GM12878 (cell line): ENCODE measurements at regions not wholly inside any gene's neighbourhood (a gene's known extent, or its start where the extent isn't known, plus 50 kb on each side); places are given as distances from the start of the nearest gene placed in this dataset.

Source experiments
- ATAC-seq: fragments of 200-7000 bp; cut with Tn5 transposase; 3 replicates; pipeline ENCODE4 v1.9.1; 2020; ENCODE audit warnings: mild to moderate bottlenecking, moderate library complexity
- BruUV-seq: library from RNA; stranded (reverse); fragments of 400-500 nt; replicated peaks from 2 replicates; lab custom pipeline; 2021; lab: Mats Ljungman, UMichigan
- CTCF ChIA-PET: fragments of 300-600 bp; sonication (Branson Sonifier 250); formaldehyde crosslinking; extraction: SDS; loops from one replicate; lab custom pipeline; 2021; ENCODE audit warnings: inconsistent platforms; lab: Yijun Ruan, JAX
- POLR2A ChIA-PET: fragments of 350-600 bp; formaldehyde crosslinking; extraction: SDS; loops from one replicate; lab custom pipeline; 2021; ENCODE audit warnings: inconsistent platforms; lab: Charles Lee
- RAD21 ChIA-PET: fragments of 300-600 bp; sonication (Branson Sonifier 250); formaldehyde crosslinking; loops from one replicate; lab custom pipeline; 2023; ENCODE audit warnings: antibody characterized with exemption; ENCODE audit not compliant: unreplicated experiment; lab: Charles Lee
- SMC1A ChIA-PET: fragments of 300-600 bp; sonication (Branson Sonifier 250); formaldehyde crosslinking; loops from one replicate; lab custom pipeline; 2023; ENCODE audit not compliant: unreplicated experiment, uncharacterized antibody; lab: Charles Lee
- DNase-seq: peaks from one replicate; pipeline ENCODE4 v3.0.0-alpha.2; 2011; ENCODE audit warnings: low read depth, low spot score
- FAIRE-seq: peaks from 3 replicates; lab custom pipeline; 2011; peaks lifted over from hg19 to GRCh38; lab: Jason Lieb, UNC
- H2AFZ ChIP-seq: 2 replicates; pipeline ENCODE4 v1.6.0; 2011; ENCODE audit warnings: low read depth, low read length, control low read depth; ENCODE audit not compliant: control insufficient read depth
- H3K27ac ChIP-seq: 2 replicates; pipeline ENCODE4 v1.5.1; 2011; ENCODE audit warnings: control low read depth; ENCODE audit not compliant: control insufficient read depth, insufficient read depth
- H3K27me3 ChIP-seq, 2 experiments: replicated peaks in 1 of 2; 2 replicates each; pipeline versions ENCODE4 v1.6.0 to v1.6.1; 2011; ENCODE audit warnings: low read length in 1 of 2; ENCODE audit not compliant: control insufficient read depth in 2 of 2, insufficient read depth in 2 of 2
- H3K36me3 ChIP-seq, 2 experiments: 2 replicates each; pipeline ENCODE4 v1.5.1; 2011; ENCODE audit warnings: low read length in 1 of 2; ENCODE audit not compliant: control insufficient read depth in 2 of 2, insufficient read depth in 2 of 2
- H3K4me1 ChIP-seq: 2 replicates; pipeline ENCODE4 v1.6.1; 2011; ENCODE audit warnings: mild to moderate bottlenecking, low read length, moderate library complexity, mixed read lengths; ENCODE audit not compliant: control insufficient read depth, insufficient read depth
- H3K4me2 ChIP-seq: 2 replicates; pipeline ENCODE4 v1.6.0; 2011; ENCODE audit warnings: control low read depth; ENCODE audit not compliant: control insufficient read depth, insufficient read depth
- H3K4me3 ChIP-seq: fragments of 200-600 bp; sonication (generic); 2 replicates; pipeline ENCODE4 v1.5.1; 2016
- H3K79me2 ChIP-seq: 2 replicates; pipeline ENCODE4 v1.6.0; 2011; ENCODE audit warnings: low read length; ENCODE audit not compliant: control insufficient read depth, insufficient read depth
- H3K9ac ChIP-seq: 2 replicates; pipeline ENCODE4 v1.8.0; 2011; ENCODE audit warnings: low read length, control low read depth, mixed read lengths; ENCODE audit not compliant: control insufficient read depth, insufficient read depth
- H3K9me3 ChIP-seq: replicated peaks from 3 replicates; pipeline ENCODE4 v1.5.1; 2011; ENCODE audit warnings: mild to moderate bottlenecking, low read length; ENCODE audit not compliant: control insufficient read depth, insufficient read depth
- H4K20me1 ChIP-seq: 2 replicates; pipeline ENCODE4 v1.6.0; 2011; ENCODE audit not compliant: control insufficient read depth, insufficient read depth
- CBX5 ChIP-seq: sonication (generic); IDR thresholded peaks from 2 replicates; pipeline ENCODE4 v1.6.1; 2016; ENCODE audit warnings: low read depth, moderate library complexity, mild to moderate bottlenecking, inconsistent platforms
- RELA ChIP-seq: fragments of 450-650 bp; IDR thresholded peaks from 2 replicates; pipeline ENCODE4 v1.8.0; 2014; ENCODE audit warnings: borderline replicate concordance; ENCODE audit not compliant: partially characterized antibody
- SIX5 ChIP-seq: IDR thresholded peaks from 2 replicates; pipeline ENCODE4 v1.6.1; 2011; ENCODE audit warnings: mild to moderate bottlenecking, low read depth, low read length, moderate library complexity; ENCODE audit not compliant: severe bottlenecking
- SREBF2 ChIP-seq: IDR thresholded peaks from 2 replicates; pipeline ENCODE4 v1.6.1; 2012; ENCODE audit warnings: mild to moderate bottlenecking, low read length
- WGBS: methylation state at CpG from one replicate; pipeline ENCODE4 v1.1.6; 2016; ENCODE audit warnings: low lambda C conversion rate; ENCODE audit not compliant: insufficient replicate concordance, insufficient coverage; ENCODE audit errors: missing lambda C conversion rate; 5-methylcytosine and 5-hydroxymethylcytosine counted together
- in situ Hi-C: fragments of 300-500 bp; cut with MboI; formaldehyde crosslinking; loops from 9 replicates; pipeline ENCODE4 v1.14.3; 2018; ENCODE audit warnings: mixed read lengths
- intact Hi-C: fragments of 100-400 bp; cut with micrococcal nuclease; formaldehyde crosslinking; loops from one replicate; pipeline ENCODE4 v1.14.2; 2022; ENCODE audit not compliant: unreplicated experiment
- TF ChIP-seq, protein P1 (sequence below): IDR thresholded peaks from 2 replicates; pipeline ENCODE4 v1.6.1; 2012; ENCODE audit warnings: mild to moderate bottlenecking, low read depth, low read length
- TF ChIP-seq, protein P2 (sequence below): fragments of 150-350 bp; IDR thresholded peaks from 2 replicates; pipeline ENCODE4 v1.6.1; 2014; ENCODE audit warnings: mild to moderate bottlenecking, low read depth, low read length
- TF ChIP-seq, protein P3 (sequence below): fragments of 450-650 bp; IDR thresholded peaks from 2 replicates; pipeline ENCODE4 v1.6.1; 2016; ENCODE audit warnings: mild to moderate bottlenecking, moderate library complexity, borderline replicate concordance
- TF ChIP-seq, protein P4 (sequence below): fragments of 450-650 bp; IDR thresholded peaks from 2 replicates; pipeline ENCODE4 v1.6.1; 2016; ENCODE audit warnings: mild to moderate bottlenecking

DNA sequence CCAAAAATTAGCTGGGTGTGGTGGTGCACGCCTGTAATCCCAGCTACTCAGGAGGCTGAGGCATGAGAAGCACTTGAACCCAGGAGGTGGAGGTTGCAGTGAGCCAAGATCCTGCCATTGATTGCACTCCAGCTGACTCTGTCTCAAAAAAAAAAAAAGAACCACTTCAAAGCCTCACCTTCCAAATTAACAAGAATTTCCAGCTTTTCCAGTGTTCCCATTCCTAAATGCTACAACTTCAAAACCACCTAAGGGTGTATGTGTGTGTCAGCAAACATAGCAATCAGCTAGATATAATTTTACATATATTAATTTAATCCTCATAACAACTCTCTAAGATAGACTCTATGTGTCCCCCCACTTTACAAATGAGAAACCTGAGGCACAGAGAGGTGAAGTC is 512.5 kb upstream of the PROK2 start:
- FAIRE-seq (no peak), ATAC-seq (no peak), DNase-seq (no peak)
- CTCF ChIA-PET: interaction anchor here (0.6 kb wide), 1 partner anchor 517 kb away, joined by 4 read pairs; no protein-coding TSS in a partner anchor
- no peaks in the 10 kb centered on the region for H3K27me3 ChIP-seq
- intact Hi-C loops (no loop called here), in situ Hi-C loops (no loop called here)
- POLR2A ChIA-PET: no interaction called here
- no peak overlapping the region for H3K27ac ChIP-seq
- H3K9me3 ChIP-seq: no peaks in the 10 kb centered on the region
- no peak overlapping the region for H2AFZ ChIP-seq
- WGBS: 21% methylated on average over 1 of the region's 1 CpG
- H3K4me1 ChIP-seq: no peaks in the 10 kb centered on the region
- no peaks in the 10 kb centered on the region for H4K20me1 ChIP-seq
- H3K4me2 ChIP-seq: no peak overlapping the region
- no peaks in the 10 kb centered on the region for H3K79me2 ChIP-seq
- no peaks in the 10 kb centered on the region for H3K36me3 ChIP-seq
- H3K4me3 ChIP-seq: no peak overlapping the region
- SMC1A ChIA-PET: no interaction called here
- BruUV-seq: no TSS peak
- H3K9ac ChIP-seq: no peak overlapping the region
- TF ChIP-seq, protein P1, sequence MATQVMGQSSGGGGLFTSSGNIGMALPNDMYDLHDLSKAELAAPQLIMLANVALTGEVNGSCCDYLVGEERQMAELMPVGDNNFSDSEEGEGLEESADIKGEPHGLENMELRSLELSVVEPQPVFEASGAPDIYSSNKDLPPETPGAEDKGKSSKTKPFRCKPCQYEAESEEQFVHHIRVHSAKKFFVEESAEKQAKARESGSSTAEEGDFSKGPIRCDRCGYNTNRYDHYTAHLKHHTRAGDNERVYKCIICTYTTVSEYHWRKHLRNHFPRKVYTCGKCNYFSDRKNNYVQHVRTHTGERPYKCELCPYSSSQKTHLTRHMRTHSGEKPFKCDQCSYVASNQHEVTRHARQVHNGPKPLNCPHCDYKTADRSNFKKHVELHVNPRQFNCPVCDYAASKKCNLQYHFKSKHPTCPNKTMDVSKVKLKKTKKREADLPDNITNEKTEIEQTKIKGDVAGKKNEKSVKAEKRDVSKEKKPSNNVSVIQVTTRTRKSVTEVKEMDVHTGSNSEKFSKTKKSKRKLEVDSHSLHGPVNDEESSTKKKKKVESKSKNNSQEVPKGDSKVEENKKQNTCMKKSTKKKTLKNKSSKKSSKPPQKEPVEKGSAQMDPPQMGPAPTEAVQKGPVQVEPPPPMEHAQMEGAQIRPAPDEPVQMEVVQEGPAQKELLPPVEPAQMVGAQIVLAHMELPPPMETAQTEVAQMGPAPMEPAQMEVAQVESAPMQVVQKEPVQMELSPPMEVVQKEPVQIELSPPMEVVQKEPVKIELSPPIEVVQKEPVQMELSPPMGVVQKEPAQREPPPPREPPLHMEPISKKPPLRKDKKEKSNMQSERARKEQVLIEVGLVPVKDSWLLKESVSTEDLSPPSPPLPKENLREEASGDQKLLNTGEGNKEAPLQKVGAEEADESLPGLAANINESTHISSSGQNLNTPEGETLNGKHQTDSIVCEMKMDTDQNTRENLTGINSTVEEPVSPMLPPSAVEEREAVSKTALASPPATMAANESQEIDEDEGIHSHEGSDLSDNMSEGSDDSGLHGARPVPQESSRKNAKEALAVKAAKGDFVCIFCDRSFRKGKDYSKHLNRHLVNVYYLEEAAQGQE: no peak
- TF ChIP-seq, protein P2, sequence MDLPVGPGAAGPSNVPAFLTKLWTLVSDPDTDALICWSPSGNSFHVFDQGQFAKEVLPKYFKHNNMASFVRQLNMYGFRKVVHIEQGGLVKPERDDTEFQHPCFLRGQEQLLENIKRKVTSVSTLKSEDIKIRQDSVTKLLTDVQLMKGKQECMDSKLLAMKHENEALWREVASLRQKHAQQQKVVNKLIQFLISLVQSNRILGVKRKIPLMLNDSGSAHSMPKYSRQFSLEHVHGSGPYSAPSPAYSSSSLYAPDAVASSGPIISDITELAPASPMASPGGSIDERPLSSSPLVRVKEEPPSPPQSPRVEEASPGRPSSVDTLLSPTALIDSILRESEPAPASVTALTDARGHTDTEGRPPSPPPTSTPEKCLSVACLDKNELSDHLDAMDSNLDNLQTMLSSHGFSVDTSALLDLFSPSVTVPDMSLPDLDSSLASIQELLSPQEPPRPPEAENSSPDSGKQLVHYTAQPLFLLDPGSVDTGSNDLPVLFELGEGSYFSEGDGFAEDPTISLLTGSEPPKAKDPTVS: no peak
- no peak for TF ChIP-seq SREBF2
- TF ChIP-seq, protein P3, sequence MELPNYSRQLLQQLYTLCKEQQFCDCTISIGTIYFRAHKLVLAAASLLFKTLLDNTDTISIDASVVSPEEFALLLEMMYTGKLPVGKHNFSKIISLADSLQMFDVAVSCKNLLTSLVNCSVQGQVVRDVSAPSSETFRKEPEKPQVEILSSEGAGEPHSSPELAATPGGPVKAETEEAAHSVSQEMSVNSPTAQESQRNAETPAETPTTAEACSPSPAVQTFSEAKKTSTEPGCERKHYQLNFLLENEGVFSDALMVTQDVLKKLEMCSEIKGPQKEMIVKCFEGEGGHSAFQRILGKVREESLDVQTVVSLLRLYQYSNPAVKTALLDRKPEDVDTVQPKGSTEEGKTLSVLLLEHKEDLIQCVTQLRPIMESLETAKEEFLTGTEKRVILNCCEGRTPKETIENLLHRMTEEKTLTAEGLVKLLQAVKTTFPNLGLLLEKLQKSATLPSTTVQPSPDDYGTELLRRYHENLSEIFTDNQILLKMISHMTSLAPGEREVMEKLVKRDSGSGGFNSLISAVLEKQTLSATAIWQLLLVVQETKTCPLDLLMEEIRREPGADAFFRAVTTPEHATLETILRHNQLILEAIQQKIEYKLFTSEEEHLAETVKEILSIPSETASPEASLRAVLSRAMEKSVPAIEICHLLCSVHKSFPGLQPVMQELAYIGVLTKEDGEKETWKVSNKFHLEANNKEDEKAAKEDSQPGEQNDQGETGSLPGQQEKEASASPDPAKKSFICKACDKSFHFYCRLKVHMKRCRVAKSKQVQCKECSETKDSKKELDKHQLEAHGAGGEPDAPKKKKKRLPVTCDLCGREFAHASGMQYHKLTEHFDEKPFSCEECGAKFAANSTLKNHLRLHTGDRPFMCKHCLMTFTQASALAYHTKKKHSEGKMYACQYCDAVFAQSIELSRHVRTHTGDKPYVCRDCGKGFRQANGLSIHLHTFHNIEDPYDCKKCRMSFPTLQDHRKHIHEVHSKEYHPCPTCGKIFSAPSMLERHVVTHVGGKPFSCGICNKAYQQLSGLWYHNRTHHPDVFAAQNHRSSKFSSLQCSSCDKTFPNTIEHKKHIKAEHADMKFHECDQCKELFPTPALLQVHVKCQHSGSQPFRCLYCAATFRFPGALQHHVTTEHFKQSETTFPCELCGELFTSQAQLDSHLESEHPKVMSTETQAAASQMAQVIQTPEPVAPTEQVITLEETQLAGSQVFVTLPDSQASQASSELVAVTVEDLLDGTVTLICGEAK: no peak
- TF ChIP-seq SIX5: no peak
- TF ChIP-seq, protein P4, sequence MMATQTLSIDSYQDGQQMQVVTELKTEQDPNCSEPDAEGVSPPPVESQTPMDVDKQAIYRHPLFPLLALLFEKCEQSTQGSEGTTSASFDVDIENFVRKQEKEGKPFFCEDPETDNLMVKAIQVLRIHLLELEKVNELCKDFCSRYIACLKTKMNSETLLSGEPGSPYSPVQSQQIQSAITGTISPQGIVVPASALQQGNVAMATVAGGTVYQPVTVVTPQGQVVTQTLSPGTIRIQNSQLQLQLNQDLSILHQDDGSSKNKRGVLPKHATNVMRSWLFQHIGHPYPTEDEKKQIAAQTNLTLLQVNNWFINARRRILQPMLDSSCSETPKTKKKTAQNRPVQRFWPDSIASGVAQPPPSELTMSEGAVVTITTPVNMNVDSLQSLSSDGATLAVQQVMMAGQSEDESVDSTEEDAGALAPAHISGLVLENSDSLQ: no peak
- no peak for TF ChIP-seq RELA
- TF ChIP-seq CBX5: no peak
- RAD21 ChIA-PET: no interaction called here
